HL-60/S4 treated with retinoic acid at 250 ng/mL for 4 days and 3 days (cell line): ENCODE measurements at regions not wholly inside any gene's neighbourhood (a gene's known extent, or its start where the extent isn't known, plus 50 kb on each side); places are given as distances from the start of the nearest gene placed in this dataset.
"Not testable (repeated sequence)": the region's sequence is repeated elsewhere in the genome, so short reads cannot be mapped to it uniquely, and the experiment has no call there.

Experiments
- in situ Hi-C: fragments of 300-500 bp; cut with MboI; formaldehyde crosslinking; loops from 2 replicates; pipeline ENCODE4 v1.7.0; 2022; ENCODE audit warnings: low sequenced_read_pairs

DNA sequence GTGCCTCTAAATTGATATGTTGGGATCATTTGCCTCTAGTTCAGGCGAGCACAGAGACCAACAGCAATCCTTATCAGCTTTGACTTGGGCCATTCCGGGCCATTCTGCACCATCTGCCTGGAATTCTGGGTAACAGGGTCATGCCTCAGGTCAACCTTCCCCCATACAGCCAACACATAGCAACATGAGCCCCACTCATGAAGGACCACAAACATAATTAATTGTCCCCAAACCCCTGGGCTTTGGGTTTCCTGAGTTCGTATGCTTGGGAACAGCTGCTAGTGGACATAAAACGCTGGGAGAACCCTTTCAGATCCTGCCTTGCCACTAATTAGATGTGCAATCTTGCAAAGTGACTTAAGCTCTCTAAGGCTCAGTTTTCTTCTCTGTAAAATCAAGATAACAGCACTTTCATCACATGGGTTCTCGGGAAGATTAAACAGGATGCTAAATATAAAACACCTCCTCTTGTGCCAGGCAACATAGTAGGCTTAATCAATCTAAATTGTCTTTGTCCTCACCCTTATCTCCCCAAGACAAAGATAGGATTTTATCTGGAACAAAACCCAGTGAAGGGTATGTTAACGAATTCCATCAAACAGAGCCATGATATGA is 426.5 kb downstream of the CD83 start:
- in situ Hi-C loops, result no loop called here

DNA sequence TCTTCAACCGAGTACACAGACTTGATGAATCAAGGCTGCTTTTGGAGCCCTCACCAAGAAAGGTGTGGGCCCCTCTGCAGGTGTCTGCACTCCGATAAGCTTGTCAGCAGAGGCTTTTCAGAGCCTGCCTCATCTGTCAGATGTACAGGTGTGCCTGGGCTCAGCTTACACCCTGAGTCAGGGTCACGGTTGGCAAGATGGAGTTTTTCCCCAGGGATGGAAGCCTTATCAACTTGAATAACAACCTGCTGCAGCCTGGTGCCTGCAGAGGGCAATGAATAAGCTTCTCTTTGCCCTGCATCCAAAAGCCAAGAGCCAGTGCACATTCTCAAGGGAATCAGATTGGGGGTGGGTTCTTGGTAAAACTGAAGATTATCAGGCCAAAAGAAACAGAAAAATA is 427.1 kb downstream of the CD83 start:
- in situ Hi-C loops, result no loop called here

DNA sequence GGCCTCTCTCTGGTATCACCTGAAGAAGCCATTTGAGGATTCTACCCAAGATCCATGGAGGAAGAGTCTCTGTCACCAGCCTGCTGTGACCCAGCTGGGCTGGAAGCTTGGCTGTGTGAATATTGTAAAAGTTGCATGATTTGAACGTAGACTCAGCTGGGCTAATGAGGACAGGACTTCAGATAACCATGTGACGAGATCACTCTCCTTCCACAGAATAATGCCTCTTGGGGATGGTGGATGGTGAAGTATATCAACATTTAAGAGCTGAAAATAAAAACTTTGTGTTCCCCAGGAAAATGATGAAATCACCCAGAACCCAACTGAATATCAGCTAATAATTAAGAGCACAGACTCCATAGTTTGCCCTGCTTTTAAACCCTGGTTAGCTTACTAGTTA is 427.9 kb downstream of the CD83 start:
- in situ Hi-C loops, result no loop called here

DNA sequence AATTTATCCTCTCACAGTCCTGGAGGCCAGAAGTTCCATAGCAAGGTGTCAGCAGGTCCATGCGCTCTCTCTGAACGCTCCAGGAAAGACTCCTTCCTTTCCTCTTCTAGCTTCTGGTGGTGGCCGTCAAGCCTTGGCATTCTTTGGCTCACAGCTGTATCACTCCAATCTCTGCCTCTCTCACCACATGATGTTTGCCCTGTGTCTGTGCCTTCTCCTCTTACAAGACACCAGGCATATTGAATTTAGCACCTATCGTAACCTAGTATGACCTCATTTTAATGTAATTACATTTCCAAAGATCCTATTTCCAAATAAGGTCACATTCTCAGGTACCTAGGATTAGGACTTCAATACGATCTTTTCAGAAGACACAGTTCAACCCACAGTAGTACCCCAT is 428.5 kb downstream of the CD83 start:
- in situ Hi-C loops, result no loop called here

DNA sequence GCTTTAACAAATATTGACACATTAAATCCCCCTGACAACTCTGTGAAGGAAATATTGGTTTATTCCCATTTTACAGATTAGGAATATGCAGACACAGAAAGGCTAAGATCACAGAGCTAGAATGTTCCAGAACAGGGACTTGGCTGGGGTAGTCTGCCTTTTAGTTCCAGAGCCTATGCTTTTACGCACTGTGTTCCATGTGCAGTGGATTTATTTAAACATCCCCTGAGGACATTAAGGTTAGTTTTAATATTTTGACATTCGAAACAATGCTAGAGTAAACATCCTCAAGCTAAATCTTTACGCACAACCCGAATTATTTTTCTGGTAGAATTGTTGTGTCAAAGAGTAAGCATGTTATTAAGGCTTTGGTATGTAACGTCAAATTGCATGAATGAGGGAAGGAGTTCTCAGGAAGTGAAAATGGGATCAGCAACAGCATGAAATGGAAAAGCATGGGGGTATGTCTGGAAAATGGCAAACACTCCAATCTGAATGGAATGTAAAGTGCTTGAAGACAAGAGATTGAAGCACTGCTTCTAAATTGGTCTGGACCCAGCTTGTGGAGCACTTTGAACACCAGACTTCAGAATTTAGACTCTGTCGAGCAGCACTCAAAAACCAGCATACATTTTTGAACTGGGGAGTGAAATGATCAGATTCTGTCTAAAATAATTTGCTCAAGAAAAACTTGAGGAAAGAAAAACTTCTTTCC is 429.9 kb downstream of the CD83 start:
- in situ Hi-C loops, result no loop called here

DNA sequence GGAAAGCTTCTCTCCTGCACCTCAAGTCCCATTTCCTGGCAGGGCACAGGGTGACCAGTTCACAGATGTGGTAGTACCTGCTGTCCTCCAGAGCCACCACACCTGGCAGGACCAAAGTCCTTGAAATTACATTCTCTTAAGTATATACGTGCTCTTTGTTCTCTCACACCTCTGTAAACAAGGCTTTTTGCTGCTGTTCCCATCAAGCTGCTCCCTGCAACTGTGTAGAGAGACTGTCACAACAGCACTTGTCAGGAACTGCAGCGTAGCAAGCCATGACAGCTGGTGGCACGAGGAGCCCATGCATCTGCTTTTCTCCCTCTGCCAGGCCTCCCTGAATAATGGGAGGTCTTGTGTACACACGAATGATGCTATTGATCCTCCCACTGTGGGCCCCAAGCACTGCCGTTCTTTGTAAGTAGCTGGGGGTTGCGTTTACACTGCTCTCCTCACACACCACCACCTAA is 431.8 kb downstream of the CD83 start:
- in situ Hi-C loops, result no loop called here

DNA sequence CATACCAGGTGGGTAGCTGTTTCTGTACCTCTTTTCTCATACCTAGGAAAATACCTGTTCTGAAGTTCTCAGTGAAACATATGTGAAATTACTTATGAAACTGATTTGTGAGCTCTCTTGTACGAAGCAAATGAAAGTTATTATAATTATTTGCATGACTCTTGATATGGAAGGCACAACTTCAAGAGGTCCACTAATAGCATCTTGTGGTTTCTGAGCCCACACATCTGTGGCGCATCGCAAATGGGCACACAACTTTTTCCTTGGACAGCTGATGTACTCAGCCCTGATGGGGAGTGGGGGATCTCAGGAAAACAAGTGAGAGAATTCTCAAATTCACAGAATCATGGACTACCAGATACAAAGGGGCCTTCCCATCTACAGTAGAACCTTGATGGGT is 432.3 kb downstream of the CD83 start:
- in situ Hi-C loops, result no loop called here

DNA sequence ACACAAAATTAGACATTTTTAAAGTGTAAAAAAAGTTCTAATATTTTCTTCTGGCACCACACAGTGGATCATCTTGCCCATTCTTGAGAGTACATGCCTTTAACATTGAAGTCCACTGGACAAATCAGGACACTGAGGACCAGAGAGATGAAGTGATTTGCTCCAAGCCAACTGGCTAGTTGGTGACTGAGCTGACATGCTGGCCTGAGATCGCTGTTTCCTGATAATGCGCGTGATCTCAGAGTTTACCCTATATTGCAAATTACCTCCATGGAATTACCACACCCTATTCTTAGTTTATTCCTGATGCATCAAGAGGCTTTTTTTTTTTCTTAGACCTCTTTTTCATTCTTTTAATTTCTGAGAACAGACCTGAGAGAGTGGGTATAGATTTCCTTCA is 432.8 kb downstream of the CD83 start:
- in situ Hi-C loops, result no loop called here

DNA sequence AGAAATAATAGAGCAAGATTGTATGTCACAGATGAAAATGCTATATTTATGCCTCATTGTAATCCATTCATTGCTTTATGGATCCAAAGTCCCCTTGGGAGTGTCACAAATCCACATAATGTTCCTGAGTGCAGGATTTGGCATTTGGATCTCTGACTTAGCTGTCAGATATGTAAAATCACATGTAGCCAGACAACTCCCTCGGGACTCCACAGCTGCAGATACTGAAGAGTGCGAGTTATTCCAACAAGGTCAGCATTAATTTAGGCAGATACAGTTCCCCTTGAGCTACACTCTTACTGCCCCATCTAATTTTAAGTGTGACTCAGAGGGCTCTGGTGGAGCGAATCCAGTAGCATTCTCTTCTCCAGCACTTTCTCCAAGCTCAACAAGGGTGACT is 433.2 kb downstream of the CD83 start:
- in situ Hi-C loops, result no loop called here

DNA sequence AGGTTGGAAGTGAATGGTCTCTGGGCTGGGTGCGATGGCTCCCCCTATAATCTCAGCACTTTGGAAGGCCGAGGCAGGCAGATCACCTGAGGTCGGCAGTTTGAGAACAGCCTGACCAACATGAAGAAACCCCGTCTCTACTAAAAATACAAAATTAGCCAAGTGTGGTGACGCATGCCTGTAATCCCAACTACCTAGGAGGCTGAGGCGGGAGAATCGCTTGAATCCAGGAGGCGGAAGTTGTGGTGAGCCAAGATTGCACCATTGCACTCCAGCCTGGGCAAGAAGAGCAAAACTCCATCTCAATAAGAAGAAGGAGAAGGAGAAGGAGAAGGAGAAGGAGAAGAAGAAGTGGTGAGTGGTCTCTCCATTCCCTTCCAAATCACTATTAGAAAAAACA is 434.0 kb downstream of the CD83 start:
- in situ Hi-C loops, result not testable (repeated sequence)

DNA sequence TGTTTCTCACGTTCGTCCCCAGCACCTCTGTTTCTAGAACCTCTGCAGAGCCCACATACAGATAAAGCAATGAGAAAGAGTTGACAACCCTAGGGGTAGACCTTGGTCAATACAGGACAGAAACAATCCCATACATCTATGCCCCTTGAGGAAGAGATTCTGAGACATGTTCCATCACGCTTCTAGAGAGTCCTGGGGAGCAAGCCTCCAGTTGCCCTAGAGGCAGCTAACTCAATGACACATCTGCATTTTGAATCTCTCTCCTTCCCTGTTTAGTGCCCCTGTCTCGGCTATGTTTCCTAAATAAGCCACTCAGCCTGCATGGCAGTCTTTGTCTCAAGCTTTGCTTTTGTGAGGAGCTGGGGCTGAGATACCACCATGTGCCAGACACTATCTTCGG is 435.3 kb downstream of the CD83 start:
- in situ Hi-C loops, result no loop called here

DNA sequence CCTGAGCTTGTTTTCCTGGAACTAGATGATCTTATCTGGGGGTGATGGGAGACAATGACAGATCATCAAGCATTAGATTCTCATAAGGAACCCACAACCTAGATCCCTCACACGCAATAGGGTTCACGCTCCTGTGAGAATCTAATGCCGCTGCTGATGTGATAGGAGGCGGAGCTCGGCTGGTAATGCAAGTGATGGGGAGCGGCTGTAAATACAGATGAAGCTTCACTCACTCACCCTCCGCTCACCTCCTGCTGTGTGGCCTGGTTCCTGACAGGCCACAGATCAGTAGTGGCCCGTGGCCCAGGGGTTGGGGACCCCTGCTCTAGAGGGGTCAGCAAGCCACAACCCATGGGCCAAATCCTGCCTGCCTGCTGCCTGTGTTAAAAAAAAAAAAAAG is 435.9 kb downstream of the CD83 start:
- in situ Hi-C loops, result no loop called here

DNA sequence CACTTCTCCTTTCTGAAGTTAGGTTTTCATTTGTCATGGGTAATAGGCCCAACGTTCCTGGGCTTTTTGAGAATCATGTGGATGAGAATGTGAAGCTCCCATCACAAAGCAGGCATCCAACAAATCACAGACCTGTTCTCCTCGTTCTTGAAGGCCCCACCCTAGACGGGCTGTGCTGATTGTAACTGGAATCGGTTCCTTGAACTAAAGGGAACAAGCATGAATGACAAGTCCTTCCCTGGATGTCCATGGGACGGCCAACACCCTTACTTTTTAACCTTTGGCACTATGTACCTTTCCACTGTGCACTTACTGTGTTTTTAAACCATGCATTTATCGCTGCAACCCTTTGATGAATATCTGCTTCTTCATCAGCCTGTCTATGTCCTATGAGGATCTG is 438.2 kb downstream of the CD83 start:
- in situ Hi-C loops, result no loop called here

DNA sequence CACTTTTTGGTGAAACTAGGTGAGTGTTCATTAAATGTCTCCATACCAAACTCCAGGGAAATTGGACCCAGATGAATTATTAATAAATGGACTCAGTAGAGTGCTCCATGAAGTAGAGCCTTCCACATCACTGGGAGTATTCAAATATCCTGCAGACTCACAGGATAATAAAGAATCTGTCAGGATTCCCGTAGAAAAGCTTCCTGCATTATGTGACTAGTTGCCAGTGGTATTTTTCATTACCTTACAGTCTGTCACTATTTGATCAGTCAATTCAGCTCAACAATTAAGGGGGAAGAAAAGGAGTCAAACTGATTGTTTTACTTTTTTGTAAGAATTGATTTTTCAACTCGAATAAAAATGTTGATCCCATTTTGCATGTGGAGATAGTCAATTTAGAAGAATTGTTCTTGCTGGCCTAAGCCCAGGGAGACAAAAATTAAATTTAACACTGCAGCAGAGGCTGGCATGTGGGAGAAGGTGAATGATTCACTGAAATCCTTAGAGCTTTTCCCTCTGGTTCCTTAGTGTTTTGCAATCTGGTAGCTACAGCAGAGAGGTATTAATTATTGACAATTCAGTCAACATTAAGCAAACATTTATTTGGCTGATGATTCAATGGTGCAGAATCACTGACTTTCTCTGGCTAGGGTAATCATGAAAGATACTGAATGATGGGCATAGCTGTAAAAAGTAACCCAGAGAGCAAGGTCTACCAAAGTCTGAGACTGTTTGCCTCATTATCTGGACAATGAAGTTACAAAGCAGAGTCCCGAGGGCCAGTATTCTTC is 442.4 kb downstream of the CD83 start:
- in situ Hi-C loops, result no loop called here

DNA sequence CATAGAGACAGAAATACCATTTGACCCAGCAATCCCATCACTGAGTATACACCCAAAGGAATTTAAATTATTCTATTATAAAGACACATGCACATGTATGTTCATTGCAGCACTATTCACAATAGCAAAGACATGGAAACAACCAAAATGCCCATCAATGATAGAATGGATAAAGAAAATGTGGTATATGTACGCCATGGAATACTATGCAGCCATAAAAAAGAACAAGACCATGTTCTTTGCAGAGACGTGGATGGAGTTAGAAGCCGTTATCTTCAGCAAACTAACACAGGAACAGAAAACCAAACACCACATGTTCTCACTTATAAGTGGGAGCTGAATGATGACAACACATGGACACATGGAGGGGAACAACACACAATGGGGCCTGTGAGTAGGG is 444.0 kb downstream of the CD83 start:
- in situ Hi-C loops, result not testable (repeated sequence)

DNA sequence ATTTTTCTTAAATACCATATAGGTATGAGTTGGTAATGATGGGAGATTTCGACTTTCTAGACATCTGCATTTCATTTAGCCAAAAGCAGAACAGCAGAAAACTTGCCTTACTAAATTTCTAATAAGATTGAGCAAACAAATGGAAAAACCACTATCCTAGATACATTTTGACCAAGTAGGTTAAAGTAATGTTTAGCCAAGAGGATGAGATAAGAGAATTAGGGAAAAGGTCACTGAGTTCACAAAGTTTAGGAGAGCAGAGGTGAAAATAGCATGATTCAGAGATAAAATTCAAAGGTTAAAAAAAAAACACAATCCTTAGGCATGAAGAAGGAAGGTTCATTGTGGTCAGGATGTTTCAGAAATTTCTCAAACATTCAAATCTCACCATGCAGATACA is 450.3 kb downstream of the CD83 start:
- in situ Hi-C loops, result no loop called here

DNA sequence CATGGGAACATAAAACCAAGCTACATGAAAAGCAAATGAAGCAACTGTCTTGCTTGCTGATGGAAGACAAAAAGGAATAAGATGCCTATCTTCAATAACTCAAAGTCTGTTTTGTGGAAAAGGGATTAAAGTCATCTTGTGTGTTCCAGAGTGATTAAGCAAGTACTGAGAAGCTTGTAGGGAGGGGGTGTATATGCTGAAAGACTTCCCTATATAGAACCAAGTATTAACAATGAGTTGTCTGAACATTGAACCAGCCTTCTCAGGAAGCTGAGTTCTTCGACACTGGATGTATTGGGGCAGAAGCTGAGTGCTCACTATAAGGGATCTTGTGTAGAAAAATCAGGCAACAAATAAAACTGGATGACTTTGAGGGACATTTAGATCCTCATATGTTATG is 451.8 kb downstream of the CD83 start:
- in situ Hi-C loops, result no loop called here

DNA sequence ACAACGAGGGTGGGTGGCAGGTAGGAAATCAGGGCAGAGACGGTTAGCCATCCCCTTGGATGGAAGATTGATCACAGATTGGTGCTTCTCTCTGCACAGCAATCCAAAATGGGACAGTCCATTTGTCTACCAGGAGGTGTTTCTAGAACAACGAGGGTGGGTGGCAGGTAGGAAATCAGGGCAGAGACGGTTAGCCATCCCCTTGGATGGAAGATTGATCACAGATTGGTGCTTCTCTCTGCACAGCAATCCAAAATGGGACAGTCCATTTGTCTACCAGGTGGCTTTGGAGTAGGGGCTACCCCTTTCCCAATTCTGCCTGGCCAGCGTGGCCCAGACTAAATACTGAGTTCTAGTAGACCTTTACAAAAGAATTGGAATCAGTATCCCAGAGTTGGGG is 452.3 kb downstream of the CD83 start:
- in situ Hi-C loops, result not testable (repeated sequence)

DNA sequence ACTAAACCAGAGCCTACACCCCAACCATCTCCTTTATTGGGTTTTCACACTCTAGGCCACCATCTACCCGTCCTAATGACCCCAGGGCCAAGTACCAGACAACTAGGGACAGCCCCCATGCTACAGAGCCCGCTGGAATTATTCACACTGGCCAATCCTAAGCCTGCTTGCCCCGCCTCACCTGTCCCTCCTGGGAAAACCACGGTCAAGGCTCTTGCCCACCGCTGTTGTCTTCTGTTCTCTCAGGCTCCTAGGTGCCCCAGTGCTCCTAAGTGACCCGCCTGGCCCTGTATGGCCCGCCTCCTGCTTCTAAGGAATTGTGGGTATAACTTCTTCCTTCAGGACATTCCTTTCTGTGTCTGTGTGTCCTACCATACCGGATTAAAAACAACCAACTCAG is 453.4 kb downstream of the CD83 start:
- in situ Hi-C loops, result no loop called here

DNA sequence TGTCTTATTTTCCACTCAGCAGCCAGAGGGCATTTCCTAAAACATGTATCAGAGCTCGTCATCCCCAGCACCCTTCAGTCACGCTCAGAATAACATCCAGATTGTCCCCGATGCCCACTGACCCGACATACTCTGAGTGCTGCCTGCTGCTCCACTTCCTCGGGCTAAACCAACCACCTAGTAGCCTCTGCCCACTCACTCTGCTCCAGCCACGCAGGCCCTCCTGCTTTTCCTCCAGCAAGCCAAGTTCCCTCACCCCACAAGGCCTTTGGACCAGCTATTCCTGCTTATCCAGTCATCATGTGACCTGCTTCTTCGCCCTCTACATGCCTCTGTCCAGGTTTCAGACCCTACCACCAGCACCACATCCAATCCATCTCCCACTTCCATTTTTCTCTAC is 454.2 kb downstream of the CD83 start:
- in situ Hi-C loops, result no loop called here

DNA sequence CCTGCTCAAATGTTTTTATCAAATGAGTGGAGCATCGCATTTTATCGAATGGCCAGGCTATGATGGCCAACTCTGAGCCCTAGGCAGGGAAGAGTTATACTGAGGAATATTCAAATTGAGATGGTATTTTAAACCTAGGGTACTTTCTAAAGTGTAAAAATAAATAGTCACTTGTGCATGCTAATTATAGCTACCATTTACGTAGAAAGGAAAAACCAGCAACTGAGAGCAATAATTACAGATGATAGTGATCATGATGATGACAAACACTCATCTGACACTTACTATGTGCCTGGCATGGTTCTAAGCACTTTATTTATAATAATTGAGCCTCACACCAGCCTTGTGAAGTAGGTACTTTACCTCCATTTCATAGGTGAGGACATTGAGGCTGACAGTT is 455.7 kb downstream of the CD83 start:
- in situ Hi-C loops, result no loop called here

DNA sequence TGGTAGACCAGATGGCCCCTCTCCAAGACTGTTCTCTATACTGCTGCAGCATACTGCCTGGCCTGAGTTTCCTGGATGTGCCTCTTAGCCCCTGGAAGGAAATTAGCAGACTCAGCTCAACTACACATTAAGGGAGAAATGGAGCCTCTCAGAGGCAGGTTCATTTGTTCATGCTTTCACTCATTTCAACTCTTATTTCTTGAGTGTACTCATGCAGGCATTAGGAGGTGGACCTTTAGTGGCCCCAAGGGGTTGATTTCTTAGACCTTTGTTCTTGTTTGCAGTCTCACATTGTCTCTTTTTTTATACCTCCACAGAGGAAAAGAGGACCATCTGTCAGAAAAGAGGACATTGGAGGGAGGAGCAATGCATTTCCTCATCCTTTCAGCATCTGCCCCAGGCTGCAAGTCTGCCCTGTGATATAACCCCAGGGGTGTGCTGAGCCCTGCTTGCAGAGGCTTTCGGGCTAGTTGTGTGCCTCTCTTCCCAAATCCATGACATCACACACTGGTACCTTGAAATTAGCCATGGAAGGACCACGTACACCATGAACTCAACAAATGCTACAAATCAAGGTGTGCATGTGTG is 456.2 kb downstream of the CD83 start:
- in situ Hi-C loops, result no loop called here
